NCI-H510A (cell line): ENCODE measurements at regions not wholly inside any gene's neighbourhood (a gene's known extent, or its start where the extent isn't known, plus 50 kb on each side); places are given as distances from the start of the nearest gene placed in this dataset.

Source experiments
- DNase-seq: peaks from one replicate; lab custom pipeline; 2025; lab: John Stamatoyannopoulos, UW

DNA sequence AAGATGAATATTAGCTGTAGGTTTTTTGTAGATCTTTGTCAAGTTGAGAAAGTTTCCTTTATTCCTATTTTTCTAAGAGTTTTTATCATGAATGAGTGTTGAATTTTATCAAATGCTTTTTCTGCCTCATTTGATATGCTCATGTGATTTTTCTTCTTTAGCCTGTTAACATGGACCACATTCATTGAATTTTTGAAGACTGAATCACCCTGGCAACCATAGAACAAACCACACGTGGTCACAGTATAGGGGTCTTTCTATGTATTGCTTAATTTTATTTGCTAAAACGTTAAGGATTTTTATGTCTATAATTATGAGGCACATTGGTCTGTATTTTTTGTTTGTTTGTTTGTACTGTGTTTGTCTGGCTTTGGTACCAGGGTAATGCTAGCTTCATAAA is 201.7 kb upstream of the CWC22 start:
- DNase-seq: no peak

DNA sequence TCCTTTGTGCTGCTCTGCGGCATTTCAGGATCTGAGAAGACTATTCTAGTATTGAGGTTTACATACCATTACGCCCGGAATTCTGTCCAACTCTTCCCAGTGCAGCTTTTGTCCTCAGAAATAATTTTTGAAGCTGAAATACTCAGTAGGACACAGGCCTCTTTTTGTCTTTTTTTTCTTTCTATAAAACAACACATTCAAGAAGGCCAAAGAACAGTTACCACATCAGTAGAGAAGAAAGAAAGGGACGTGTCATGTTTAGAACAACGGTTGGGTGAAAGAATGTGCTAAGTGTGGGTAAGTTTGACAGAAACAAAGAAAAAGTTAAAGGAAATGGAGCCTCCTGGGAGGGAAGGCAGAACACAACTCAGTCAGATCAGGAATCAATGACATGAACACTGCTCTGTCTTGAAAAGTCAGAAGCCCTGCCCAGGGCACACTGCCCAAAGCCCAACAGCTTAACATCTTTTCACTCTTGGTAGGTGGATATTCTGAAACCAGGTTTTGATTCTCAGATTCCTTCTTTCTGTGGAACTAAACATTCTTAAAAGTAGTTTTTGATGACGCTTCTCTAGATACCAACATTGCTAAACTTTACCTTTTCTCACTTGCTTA is 198.6 kb upstream of the CWC22 start:
- DNase-seq: no peak

DNA sequence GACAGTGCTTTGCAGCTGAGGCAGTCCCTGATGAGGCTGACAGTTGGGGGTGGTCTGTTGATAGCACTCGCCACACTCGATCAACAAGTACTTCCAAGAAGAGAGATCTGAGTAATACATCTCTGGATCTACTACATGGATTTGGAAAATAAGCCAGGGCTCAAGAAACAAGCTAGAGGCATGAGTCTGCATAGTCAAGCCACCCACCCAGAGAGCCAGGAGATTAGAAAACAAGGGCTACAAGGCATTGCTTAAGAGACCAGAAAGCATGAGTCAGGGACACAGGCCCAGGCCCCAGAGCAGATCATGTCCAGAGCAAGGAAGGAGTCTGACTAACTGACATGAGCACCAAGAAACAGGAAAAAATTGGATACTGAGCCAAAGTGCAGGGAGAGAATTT is 196.9 kb upstream of the CWC22 start:
- no peak for DNase-seq

DNA sequence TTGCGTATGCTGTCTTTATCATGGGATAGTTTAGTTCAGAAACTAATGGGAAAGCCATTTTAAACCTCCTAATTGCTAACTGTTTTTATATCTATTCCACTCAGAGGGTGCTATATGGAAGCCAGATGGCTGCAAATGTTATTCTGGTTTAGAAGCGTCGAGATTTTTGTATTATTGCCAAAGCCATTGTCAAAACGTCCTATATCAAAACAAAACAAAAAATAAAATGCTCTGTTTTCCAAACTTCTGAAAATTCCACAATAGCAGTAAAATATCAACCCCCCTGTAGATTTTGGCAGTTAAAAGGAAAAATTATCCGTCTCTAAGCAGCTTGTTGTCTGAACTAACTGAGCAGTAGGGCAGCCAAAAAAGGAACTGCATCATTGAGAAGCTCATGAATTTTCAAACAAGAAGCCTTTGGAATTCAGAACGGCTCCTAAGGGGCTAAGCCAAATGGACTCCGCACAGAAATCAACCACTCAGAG is 195.4 kb upstream of the CWC22 start:
- DNase-seq: no peak

DNA sequence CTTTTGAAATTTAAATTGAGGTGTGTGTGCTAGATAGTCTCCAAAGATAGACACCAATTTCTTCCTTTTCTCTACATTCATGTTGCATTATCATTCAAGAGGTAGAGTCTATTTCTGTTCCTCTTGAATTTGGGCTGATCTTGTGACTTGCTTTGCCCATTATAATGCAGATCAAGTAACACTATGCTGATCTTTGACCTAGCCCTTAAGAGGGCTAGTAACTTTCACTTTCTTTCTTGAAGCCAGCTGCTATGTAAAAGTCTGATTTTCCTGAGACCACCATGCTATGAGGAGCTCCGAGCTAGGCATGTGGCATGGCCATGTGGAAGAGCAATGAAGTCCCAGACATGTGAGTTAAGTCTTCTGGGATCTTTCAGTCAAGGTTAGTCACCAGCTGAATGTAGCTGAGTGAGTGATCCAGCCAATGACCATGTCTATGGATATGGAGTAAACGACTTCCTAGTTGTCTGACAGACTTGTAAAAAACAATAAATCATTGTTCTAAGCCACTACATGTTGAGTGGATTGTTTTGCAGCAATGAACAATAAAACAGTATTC is 189.4 kb upstream of the CWC22 start:
- no peak for DNase-seq

DNA sequence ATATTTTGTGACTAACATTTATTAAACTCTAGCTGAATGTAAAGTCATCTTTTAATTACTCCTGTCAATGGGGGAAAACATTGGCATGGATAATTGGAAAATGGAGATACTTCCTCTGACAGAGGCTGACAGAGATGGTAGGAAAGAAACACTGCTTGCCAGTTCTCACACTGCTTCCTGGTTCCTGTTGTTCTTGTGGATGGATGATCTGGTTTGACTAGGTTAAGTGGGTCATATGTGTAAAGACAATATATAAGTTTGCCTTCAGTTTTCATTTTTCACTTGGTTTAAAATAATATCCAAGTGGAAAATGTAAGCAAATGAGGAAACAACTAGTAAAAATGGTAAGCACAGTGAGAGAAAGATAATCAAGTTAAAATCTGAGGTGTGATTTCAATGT is 188.8 kb upstream of the CWC22 start:
- DNase-seq: no peak

DNA sequence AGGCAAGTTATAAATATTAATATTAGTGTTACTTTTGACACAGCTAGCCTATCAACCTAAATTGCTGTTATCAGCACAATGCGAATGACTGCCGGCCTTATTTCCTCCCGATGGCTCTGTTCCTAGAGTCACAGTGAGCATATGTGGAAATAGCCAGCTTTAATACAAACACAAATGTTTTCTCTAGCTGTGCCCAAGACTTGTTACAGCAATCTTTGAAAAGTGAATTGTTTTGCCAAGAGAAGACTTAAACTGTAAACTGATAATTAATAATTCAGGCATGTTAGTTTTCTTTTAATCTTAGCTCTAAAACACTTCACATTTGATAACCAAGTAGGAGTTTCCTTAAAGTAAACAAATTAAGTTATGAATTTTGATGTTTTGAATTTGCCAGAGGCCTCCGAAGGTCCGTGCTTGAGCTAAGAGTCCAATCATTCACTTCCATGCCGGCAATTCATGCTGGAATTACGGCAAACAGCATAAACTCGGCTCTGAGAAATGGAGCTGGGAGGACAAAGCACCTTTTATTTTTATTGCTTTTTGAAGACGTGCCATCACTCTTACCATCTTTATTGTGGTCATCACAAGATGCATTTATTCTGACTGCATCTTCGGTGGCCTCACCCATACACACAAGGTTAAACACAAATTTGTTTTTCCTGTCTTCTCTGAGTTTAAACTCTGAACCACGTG is 184.5 kb upstream of the CWC22 start:
- no peak for DNase-seq

DNA sequence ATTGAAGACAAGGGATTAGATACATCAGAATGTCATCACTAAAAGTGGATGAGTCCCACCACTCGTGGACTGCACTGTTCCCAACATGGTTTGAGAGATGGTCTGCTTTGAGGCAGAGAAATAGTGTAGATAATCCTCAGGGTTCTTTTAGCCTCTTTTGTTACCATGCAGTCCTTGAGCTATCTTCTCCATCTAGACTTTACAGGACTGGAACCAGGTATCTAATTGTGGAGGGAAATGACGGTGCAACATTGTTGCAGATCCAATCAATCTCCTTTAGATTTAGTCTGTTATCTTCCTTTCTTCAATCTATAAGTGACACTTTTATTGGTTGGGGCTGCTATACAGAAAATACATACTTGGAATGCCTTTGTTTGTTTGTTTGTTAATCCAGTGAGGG is 183.8 kb upstream of the CWC22 start:
- DNase-seq: no peak

DNA sequence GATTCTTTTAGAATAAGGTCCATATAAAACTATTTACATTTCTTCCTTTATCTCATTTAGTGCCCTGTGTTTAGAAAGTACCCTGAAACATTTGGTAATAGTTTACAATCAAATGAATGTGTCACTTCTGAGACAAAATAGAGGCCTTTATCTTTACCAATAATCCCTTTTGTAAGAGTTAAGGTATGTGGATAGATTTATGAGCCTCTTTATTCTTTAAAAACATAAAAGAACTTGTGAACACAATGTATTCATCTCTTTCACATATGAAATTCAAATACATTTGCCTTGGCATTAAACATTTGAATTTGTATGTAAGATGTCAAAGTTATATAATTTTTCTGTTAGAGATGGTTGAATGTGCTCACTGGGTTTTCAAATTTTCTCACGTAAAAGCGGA is 180.5 kb upstream of the CWC22 start:
- no peak for DNase-seq

DNA sequence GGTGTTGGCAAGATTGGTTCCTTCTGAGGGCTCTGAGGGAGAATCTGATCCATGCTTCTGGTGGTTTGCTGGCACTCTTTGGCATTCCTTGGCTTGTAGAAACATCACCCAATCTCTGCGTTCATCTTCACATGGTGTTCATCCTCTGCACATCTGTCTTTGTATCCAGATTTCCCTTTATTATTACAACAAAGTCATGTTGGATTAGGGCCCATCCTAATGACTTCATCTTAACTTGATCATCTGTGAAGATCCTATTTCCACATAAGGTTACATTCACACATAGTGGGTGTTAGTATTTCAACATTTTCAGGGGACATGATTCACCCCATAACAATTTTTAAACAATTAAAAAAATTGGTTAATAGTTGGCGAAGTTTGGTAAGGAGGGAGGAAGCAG is 177.4 kb upstream of the CWC22 start:
- DNase-seq: no peak

DNA sequence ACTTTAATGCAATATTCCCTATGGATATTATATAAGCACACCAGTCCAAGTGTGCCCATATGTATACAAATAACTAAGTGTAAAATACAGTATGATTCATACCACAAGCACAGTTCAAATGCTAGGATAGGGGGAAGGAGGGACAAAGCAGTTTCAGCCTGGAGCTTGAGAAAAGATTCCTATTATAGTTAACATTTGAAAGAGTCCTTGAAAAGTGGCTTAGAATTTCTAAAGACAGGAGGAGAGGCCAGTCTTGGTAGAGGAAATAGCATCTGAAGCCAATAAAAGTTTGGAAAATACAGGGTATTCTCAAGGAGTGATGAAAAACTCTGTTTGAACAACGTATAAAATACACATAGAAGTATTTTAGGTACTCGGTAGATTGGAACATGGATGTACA is 173.4 kb upstream of the CWC22 start:
- DNase-seq: no peak

DNA sequence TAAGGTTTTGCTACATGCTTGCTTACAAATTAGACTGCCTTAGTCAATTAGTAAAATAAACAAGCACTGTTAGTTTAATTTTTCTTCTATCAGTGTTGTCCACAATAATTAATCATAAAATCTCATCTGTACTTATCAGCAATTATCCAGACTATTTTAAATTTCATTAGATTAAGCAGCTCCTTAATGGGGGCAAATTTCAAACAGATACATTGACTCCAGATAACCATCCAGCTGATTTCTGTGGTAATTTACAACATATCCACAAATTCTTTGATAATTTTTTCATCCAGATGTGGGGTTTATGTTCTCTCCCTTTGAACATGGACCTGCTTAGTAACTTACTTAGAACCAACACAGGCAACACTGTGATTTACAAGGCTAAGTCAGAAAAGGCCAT is 170.4 kb upstream of the CWC22 start:
- no peak for DNase-seq

DNA sequence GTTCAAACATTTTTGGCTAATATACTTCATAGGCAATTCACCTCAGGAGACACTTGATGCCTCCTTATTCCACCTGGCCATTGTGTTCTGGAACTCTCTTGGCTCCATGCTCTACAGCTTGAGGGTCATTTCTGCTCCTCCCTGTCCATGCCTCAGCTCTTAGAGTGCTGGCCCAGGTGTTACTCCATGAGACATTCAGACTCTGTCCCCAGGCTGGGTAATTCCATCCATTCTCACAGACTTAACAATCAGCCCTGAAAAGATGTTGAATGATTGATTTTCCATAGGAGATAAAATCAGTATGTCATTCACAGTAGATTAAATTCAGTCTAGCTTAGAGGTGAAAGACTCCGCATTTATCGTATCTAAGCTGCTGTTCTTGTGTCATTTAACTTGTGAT is 168.6 kb upstream of the CWC22 start:
- DNase-seq: no peak

DNA sequence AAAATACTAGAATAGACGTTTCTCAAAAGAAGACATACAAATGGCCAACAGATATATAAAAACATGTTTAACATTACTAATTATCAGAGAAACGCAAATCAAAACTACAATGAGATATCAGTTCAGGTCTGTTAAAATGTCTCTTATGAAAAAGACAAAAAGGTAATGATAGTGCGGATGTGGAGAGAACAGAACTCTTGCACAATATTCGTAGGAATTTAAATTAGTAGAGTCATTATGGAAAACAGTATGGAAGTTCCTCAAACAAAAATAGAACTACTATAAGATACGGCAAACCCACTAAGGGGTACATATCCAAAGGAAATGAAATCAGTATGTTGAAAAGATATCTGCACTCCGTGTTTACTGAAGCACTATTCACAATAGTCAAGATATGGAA is 167.5 kb upstream of the CWC22 start:
- DNase-seq: no peak

DNA sequence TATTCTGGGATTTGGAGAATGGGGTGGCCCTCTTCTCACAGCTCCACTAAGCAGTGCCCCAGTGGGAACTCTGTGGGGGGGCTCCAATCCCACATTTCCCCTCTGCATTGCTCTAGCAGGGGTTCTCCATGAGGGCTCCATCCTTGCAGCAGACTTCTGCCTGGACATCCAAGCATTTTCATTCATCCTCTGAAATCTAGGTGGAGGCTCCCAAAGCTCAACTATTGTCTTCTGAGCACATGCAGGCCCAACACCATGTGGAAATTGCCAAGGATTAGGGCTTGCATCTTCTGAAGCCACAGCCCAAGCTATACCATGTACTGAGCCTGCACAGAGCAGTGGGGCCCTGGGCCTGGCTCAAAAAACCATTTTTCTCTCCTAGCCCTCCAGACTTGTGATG is 162.4 kb upstream of the CWC22 start:
- DNase-seq: no peak

DNA sequence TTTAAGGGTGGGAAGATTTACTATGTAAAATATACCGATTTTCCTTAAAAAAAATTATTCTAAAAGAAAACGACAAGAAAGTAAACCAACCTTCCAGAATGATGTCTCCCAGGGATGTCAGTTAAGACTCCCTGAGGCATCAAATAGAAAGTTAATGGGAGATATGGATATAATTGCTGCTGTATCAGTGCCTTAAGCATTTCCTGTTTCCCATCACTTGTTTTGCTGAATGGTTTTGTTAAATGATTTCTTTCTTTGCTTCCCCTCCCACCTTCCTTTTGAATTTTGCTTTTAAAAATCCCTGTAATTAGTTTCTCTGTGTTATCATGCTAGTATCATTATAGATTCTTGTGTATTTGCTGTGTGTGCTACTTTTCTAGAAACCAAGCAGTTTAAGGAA is 154.3 kb upstream of the CWC22 start:
- no peak for DNase-seq

DNA sequence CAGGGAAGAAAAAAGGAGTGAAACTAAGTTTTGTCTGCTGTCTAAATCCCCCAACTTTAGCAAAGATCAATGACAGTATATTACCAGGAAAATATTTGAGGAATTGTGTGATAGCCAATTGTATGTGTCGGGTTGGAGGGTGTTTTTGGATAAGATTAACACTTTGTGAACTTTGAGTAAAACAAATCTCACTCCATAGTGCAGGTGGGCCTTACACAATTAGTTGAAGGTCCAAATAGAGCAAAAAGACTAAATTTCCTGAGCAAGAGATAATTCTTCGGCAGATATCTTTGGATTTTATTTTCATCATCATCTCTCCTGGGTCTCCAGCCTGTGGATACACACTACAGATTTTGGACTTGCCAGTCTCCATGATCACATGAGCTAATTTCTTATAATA is 152.8 kb upstream of the CWC22 start:
- no peak for DNase-seq

DNA sequence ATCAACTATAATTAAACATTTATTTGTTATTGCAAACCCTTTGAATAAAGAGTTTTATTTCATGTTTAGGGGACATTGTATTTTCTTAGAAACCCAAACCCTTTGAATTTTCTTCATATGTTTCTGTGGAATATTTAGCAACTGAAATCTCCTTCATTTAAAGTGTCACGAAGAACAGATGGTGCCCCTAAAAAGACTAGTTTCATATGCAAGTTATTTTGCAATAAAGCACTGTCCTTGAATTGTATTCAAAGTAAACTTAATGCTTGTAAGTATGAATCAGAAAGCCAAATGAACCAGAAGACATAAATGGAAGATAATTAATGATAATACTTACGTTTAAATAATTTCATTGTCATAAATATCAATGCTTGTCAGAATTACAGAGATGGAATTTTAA is 151.9 kb upstream of the CWC22 start:
- no peak for DNase-seq

DNA sequence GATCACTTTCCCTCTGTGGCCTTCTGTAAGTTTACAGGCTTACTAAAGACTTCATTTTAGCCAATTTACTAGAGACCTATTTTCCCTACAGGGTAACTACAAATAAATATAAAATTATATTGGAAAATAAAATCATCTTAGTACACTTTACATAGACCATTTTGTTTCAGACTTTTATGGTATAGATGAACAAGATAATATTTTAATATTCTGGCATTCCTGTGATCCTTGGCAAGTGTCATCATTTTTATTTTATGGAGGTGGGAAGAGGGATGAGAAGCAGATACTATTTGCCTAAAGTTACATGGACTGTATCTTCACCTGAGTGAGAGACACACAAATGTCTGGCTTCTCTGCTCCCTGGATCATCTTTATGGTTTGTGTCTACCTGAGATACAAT is 149.6 kb upstream of the CWC22 start:
- no peak for DNase-seq

DNA sequence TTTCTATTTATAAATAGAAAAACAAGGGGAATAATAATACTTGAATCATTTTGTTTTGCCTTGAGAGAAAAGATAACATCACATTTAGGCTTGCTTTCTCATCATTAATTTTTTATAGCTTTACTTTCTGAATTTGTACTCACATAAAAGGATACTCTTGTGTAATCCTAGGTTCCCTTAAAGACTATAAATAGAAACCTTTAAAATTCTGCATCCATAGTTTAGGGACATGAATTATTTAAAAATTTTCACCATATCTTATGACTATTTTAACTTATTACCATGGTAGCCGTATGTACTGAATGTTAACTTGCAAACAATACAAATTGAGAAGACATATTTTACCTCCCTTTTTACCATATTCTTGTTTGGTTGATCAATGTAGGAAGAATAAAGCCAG is 143.5 kb upstream of the CWC22 start:
- DNase-seq: no peak

DNA sequence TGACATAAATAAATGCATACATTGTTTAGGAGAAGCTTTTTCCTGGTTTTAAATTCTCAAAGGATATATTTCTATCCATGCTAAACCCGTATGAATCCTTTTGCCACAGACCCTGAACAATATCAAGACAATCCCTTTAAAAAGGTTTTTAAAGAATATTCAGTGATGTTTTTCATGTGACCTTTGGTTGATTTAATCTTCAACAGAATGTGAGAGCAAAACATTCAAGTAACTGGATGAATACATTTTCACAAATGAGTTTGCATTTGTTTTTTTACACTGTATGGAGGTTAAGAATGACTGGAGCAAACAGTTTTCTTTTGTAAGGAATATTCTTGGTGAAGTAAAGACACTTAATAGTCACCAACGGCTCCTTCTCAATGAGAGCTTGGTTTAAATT is 139.4 kb upstream of the CWC22 start:
- no peak for DNase-seq

DNA sequence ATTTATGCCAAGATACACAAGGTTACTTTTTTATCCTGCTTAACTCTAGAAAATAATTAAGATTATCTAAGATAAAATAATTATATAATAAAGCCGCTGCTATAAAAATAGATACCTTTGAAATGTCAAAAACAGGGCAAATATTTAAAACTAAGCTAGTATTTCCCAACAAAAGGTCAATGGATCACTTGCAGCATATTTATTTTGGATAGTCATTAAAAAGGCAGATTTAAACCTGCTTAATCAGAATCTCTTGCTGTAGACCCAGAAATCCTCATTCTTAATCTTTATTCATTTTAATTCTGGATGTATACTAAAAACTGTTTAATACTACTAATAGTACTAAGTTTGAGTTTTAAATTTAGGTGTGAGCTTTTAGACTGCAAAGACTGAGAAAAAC is 139.0 kb upstream of the CWC22 start:
- no peak for DNase-seq

DNA sequence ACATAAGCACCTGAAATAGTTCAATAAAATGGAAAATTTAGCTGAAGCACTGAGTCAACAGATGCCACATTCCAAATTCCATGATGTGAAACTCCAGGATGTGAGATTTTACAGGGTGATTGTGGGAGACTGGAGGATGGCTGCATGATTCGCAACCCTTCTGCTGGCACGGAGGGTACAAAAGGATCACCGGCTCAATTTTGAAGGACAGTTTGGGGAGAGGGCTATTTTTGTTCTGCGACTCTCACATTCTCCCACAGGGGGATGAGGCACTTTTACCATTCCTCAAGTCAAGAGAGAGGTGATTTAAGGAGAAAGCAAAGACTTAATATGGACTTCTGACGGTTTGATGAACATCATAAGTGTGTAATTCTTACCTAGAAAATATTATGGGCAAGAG is 138.1 kb upstream of the CWC22 start:
- DNase-seq: no peak

DNA sequence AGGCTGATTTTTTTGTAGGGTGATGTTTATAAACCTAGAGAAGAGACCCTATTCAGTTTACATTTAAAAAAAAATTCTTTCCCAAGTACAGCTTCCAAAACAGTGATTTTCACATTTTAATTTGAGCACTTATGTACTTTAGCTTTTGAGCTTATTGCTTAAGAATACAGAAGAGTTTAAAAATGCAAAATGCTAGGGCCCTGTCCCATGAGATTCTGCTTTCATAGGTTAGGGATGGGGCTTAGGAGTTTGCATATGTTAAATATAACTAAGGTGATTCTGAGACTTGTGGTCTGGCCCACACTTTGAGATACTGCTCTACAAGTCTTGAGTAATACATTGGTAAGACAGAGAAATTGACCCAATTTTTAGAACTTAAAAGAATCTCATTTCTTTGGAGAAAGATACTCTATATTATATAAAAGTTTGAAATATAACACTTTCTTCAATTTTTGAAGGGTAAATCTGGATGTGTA is 137.3 kb upstream of the CWC22 start:
- DNase-seq: no peak
